ENCODE measurements at regions not wholly inside any gene's neighbourhood (a gene's known extent, or its start where the extent isn't known, plus 50 kb on each side); places are given as distances from the start of the nearest gene placed in this dataset.
A peak's percentile ranks its signal among the peaks of the same experiment; 100 is the strongest.

DNA sequence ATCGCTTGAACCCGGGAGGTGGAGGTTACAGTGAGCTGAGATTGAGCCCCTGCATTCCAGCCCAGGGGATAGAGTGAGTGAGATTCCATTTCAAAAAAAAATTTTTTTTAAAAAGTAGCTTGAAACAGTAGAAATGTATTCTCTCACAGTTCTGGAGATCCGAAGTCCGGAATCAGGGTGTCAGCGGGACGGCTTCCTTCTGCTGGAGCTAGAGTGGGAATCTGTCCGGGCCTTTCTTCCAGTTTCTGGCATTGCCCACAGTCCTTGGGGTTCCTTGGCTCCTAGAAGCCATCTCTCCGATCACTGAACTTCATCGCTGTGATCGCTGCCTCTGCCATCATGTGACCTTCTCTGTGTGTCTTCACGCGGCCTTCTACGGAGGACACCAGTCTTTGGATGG, 181.2 kb upstream of the CIBAR2 start:
- Histone ChIP-seq H3K36me3 (replicated peaks in 1 of 2) (no peaks in the 10 kb centered on the region), H3K9me3 (replicated peaks in 1 of 3) (no peaks in the 10 kb centered on the region), H3K27me3 (no peaks in the 10 kb centered on the region), H3K4me1 (replicated peaks in 1 of 2) (peaks cover 27 to 44% of the 10 kb centered on the region in 2 donors), H3K27ac (peak overlapping the region in 2 of 5 donors; percentile 54 to 80), H3K4me3 (no peak overlapping the region)
- intact Hi-C loops (cut with DNase I), result no loop called here
- WGBS, 4 donors, result 85 to 96% (median 91%) methylated on average over 13 of the region's 13 CpGs
- DNase-seq, result no peak
- TF ChIP-seq POLR2A (IDR thresholded peaks at IDR 0.05), result no peak
- TF ChIP-seq, protein P1, sequence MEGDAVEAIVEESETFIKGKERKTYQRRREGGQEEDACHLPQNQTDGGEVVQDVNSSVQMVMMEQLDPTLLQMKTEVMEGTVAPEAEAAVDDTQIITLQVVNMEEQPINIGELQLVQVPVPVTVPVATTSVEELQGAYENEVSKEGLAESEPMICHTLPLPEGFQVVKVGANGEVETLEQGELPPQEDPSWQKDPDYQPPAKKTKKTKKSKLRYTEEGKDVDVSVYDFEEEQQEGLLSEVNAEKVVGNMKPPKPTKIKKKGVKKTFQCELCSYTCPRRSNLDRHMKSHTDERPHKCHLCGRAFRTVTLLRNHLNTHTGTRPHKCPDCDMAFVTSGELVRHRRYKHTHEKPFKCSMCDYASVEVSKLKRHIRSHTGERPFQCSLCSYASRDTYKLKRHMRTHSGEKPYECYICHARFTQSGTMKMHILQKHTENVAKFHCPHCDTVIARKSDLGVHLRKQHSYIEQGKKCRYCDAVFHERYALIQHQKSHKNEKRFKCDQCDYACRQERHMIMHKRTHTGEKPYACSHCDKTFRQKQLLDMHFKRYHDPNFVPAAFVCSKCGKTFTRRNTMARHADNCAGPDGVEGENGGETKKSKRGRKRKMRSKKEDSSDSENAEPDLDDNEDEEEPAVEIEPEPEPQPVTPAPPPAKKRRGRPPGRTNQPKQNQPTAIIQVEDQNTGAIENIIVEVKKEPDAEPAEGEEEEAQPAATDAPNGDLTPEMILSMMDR (IDR thresholded peaks at IDR 0.05), result no peak

DNA sequence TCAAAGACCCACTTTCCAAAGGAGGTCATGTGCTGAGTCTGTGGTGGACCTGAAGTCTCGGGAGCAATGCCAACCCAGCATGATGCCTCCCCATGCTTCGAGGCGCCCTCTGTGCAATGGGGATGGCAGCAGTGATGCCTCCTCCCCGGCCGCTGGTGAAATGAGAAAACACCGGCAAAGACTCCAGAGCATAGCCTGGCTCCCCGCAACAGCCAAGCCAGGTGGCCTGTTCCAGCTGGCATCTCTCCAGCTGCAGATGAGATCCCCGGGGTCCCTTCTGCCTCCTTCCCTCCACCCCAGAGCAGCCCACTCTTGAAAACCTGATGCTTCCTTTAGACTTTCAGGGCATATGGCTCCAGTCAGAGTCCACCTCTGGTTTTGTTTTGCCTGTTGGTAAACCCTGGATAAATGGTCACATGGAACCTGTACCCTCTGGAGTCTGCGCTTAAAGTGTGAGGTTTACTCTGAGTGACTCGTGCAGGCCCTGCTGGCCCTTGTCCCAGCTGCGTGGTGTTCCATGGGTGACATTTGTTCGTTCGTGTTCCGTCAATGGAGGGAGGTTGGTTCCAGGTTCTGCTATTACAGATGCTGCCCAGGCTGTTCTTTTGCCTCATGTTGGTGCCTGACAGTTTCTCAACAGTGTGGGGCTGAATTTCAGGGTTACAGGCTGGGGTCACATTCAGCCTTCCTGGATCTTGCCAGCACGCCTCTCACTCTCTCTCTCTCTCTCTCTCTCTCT, 181.8 kb upstream of the CIBAR2 start:
- Histone ChIP-seq H3K4me3 (no peak overlapping the region), H3K9me3 (replicated peaks in 1 of 3) (no peaks in the 10 kb centered on the region), H3K27ac (peak overlapping the region in 2 of 5 donors; percentile 54 to 80), H3K4me1 (replicated peaks in 1 of 2) (peaks cover 21 to 38% of the 10 kb centered on the region in 2 donors), H3K36me3 (replicated peaks in 1 of 2) (no peaks in the 10 kb centered on the region), H3K27me3 (no peaks in the 10 kb centered on the region)
- intact Hi-C loops (cut with DNase I), result no loop called here
- peak in 2 of 7 donors; percentile 38 to 81 for DNase-seq
- TF ChIP-seq POLR2A (IDR thresholded peaks at IDR 0.05), result no peak
- TF ChIP-seq, protein P1 (IDR thresholded peaks at IDR 0.05), result no peak
- 52 to 73% (median 68%) methylated on average over 9 to 15 of the region's 15 CpGs for whole genome bisulfite sequencing, 4 donors

DNA sequence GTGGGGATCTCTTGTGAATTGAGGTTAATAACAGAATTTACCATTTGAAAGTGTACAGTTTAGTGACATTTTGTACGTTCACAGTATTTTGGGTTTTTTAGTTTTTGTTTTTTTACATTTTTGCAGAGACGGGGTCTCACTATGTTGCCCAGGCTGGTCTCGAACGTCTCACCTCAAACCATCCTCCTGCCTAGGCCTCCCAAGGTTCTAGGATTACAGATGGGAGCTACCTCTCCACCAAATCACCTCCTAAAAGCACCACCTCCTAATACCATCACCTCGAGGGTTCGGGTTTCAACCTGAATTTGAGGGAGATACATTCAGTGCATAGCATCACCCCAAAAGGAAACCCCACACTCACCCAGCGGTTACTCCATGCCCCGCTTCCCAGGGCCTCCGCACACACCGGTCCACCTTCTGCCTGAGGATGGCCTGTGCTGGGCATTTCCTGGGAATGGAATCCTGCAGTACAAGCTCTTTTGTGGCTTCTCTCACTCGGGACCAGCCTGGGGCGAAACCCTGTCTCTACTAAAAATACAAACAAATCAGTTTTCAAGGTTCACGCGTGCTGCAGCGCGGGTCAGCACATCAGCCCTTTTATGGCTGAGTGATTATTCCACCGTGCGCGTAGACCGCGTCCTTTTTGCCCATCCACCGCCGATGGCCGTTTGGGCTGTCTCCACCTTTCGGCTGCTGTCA, 182.7 kb upstream of the CIBAR2 start:
- no peaks in the 10 kb centered on the region for H3K36me3 ChIP-seq (replicated peaks in 1 of 2)
- H3K27ac ChIP-seq, result peak overlapping the region in 2 of 5 donors; percentile 10 to 80
- intact Hi-C loops (cut with DNase I), result no loop called here
- DNase-seq, result no peak
- no peak overlapping the region for H3K4me3 ChIP-seq
- H3K9me3 ChIP-seq (replicated peaks in 1 of 3), result no peaks in the 10 kb centered on the region
- no peak for TF ChIP-seq POLR2A (IDR thresholded peaks at IDR 0.05)
- TF ChIP-seq, protein P1 (IDR thresholded peaks at IDR 0.05), result no peak
- peaks cover 15 to 29% of the 10 kb centered on the region in 2 donors for H3K4me1 ChIP-seq (replicated peaks in 1 of 2)
- 93 to 95% (median 94%) methylated on average over 25 of the region's 25 CpGs for whole genome bisulfite sequencing, 4 donors
- H3K27me3 ChIP-seq, result no peaks in the 10 kb centered on the region

DNA sequence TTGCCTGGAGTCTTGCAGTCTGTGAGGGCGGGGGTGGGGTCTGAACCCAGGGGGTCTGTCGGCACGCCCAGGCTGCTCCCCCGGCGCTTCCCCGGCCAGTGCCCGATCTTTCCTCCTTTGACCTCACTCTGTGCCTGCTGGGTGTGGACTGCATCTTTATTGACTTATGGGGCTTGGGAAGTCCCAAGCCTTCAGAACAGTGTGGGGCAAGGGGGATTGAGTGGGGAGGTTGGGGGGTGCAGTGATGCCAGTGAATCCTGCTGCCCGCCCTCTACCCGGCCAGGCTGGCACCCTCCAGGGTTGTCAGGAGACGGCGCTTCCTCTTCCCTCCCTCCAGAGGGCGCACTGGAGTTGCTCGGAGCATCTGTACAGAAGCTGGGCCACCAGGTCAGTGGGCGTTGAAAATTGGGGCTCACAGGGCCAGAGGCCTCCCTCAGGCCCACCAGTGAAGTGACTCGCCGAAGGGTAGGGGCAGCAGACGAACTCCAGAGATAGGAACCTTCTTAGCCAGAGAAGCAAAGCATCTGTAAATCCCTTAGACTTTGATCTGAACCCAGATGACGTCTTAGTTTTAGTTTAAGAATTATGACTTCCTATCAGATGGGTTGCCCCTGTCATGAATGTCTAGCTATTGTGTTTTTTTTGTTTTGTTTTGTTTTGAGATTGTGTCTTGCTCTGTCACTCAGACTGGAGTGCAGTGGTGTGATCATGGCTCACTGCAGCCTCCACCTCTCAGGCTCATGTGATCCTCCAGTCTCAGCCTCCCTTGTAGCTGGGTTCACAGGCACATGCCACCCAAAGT, 184.8 kb upstream of the CIBAR2 start:
- H3K27ac ChIP-seq, result peak overlapping the region in 2 of 5 donors; percentile 14 to 45
- H3K36me3 ChIP-seq (replicated peaks in 1 of 2), result no peaks in the 10 kb centered on the region
- peaks cover 10 to 23% of the 10 kb centered on the region in 2 donors for H3K4me1 ChIP-seq (replicated peaks in 1 of 2)
- WGBS, 4 donors, result 49 to 73% (median 55%) methylated on average over 6 to 18 of the region's 18 CpGs
- TF ChIP-seq POLR2A (IDR thresholded peaks at IDR 0.05), result no peak
- TF ChIP-seq, protein P1 (IDR thresholded peaks at IDR 0.05), result peak; percentile 49 to 73 (median 64)
- intact Hi-C loops (cut with DNase I), result no loop called here
- H3K9me3 ChIP-seq (replicated peaks in 1 of 3), result no peaks in the 10 kb centered on the region
- no peaks in the 10 kb centered on the region for H3K27me3 ChIP-seq
- DNase-seq, result peak in 5 of 7 donors; percentile 48 to 75 (median 60)
- no peak overlapping the region for H3K4me3 ChIP-seq
